ENCODE measurements at regions not wholly inside any gene's neighbourhood (a gene's known extent, or its start where the extent isn't known, plus 50 kb on each side); places are given as distances from the start of the nearest gene placed in this dataset.

- intact Hi-C loops (cut with DNase I) = loop anchor here (10.0 kb wide), 1 partner anchor 138 kb away; no protein-coding TSS in a partner anchor
- Histone ChIP-seq H3K4me3 (no peak overlapping the region), H3K9me3 (no peaks in the 10 kb centered on the region), H3K27ac (no peak overlapping the region), H3K27me3 (replicated peaks; ENCODE audit: insufficient read depth) (no peaks in the 10 kb centered on the region), H3K4me1 (replicated peaks) (no peaks in the 10 kb centered on the region), H3K36me3 (no peaks in the 10 kb centered on the region)
- no peak for TF ChIP-seq CTCF (IDR thresholded peaks at IDR 0.05)
- TF ChIP-seq POLR2A (IDR thresholded peaks at IDR 0.05) = no peak
- no peak for TF ChIP-seq POLR2AphosphoS5 (IDR thresholded peaks at IDR 0.05)
- no peak for DNase-seq (ENCODE audit: low spot score)
These were observed 299.2 kb downstream of the ELAVL2 start for GRCh38 chr9:23526806-23527205.

- Histone ChIP-seq H3K9me3 (no peaks in the 10 kb centered on the region), H3K4me3 (no peak overlapping the region), H3K27ac (no peak overlapping the region), H3K36me3 (no peaks in the 10 kb centered on the region), H3K27me3 (replicated peaks; ENCODE audit: insufficient read depth) (no peaks in the 10 kb centered on the region), H3K4me1 (replicated peaks) (no peaks in the 10 kb centered on the region)
- TF ChIP-seq POLR2A (IDR thresholded peaks at IDR 0.05) (no peak), POLR2AphosphoS5 (IDR thresholded peaks at IDR 0.05) (no peak), CTCF (IDR thresholded peaks at IDR 0.05) (no peak)
- no peak for DNase-seq (ENCODE audit: low spot score)
- 69% methylated on average over 2 of the region's 2 CpGs for WGBS
- intact Hi-C loops (cut with DNase I) = no loop called here
These were observed 293.8 kb downstream of the ELAVL2 start for GRCh38 chr9:23532282-23532681.

- Histone ChIP-seq H3K27me3 (replicated peaks; ENCODE audit: insufficient read depth) (no peaks in the 10 kb centered on the region), H3K4me1 (replicated peaks) (no peaks in the 10 kb centered on the region), H3K27ac (no peak overlapping the region), H3K36me3 (no peaks in the 10 kb centered on the region), H3K9me3 (no peaks in the 10 kb centered on the region), H3K4me3 (no peak overlapping the region)
- WGBS = 45% methylated on average over 17 of the region's 17 CpGs
- intact Hi-C loops (cut with DNase I) = no loop called here
- no peak for DNase-seq (ENCODE audit: low spot score)
- TF ChIP-seq POLR2A (IDR thresholded peaks at IDR 0.05) (no peak), CTCF (IDR thresholded peaks at IDR 0.05) (no peak), POLR2AphosphoS5 (IDR thresholded peaks at IDR 0.05) (no peak)
These were observed 288.6 kb downstream of the ELAVL2 start for GRCh38 chr9:23537192-23538066.

- 50% methylated on average over 12 of the region's 12 CpGs for WGBS
These were observed 288.0 kb downstream of the ELAVL2 start for GRCh38 chr9:23538067-23538402.

More at GRCh38 chr9:23538067-23538402, 288.0 kb downstream of the ELAVL2 start:
- TF ChIP-seq POLR2A (IDR thresholded peaks at IDR 0.05) (no peak), POLR2AphosphoS5 (IDR thresholded peaks at IDR 0.05) (no peak), CTCF (IDR thresholded peaks at IDR 0.05) (no peak)
- H3K27ac ChIP-seq = no peak overlapping the region
- no peaks in the 10 kb centered on the region for H3K9me3 ChIP-seq
- no peak for DNase-seq (ENCODE audit: low spot score)
- intact Hi-C loops (cut with DNase I) = no loop called here
- H3K27me3 ChIP-seq (replicated peaks; ENCODE audit: insufficient read depth) = no peaks in the 10 kb centered on the region
- no peak overlapping the region for H3K4me3 ChIP-seq
- no peaks in the 10 kb centered on the region for H3K36me3 ChIP-seq
- no peaks in the 10 kb centered on the region for H3K4me1 ChIP-seq (replicated peaks)

All from prostate gland (tissue), 2 donors.